Endothelial cell of umbilical vein (primary cell): ENCODE measurements at regions not wholly inside any gene's neighbourhood (a gene's known extent, or its start where the extent isn't known, plus 50 kb on each side); places are given as distances from the start of the nearest gene placed in this dataset.

Source experiments
- BruUV-seq: library from RNA; stranded (reverse); fragments of 400-500 nt; replicated peaks from 2 replicates; lab custom pipeline; 2021; lab: Mats Ljungman, UMichigan
- CTCF ChIA-PET: fragments of 300-600, 350-600 bp; sonication (Branson Sonifier 250); formaldehyde crosslinking; loops from one replicate; lab custom pipeline; 2021; ENCODE audit warnings: antibody characterized with exemption, inconsistent platforms; lab: Charles Lee
- POLR2A ChIA-PET: fragments of 300-600, 350-600 bp; sonication (Branson Sonifier 250); formaldehyde crosslinking; loops from one replicate; lab custom pipeline; 2021; ENCODE audit warnings: antibody characterized with exemption, inconsistent platforms; lab: Charles Lee
- DNase-seq: peaks from one replicate; pipeline ENCODE4 v3.0.0-alpha.2; 2011; ENCODE audit warnings: low read depth, low spot score
- FAIRE-seq: peaks from 2 replicates; lab custom pipeline; 2011; peaks lifted over from hg19 to GRCh38; lab: Jason Lieb, UNC
- H2AFZ ChIP-seq: 2 replicates; pipeline ENCODE4 v1.6.0; 2012; ENCODE audit warnings: low read depth, low read length, control low read depth, inconsistent platforms
- H3K27ac ChIP-seq: 2 replicates; pipeline ENCODE4 v1.5.1; 2011; ENCODE audit warnings: low read depth, mild to moderate bottlenecking, control low read depth, low read length, moderate library complexity; ENCODE audit not compliant: insufficient read depth
- H3K27me3 ChIP-seq, 2 experiments: 2 replicates each; pipeline versions ENCODE4 v1.6.0 to v1.6.1; 2011; ENCODE audit warnings: low read length in 2 of 2, mixed read lengths in 1 of 2; ENCODE audit not compliant: control insufficient read depth in 2 of 2, insufficient read depth in 2 of 2
- H3K36me3 ChIP-seq, 2 experiments: 2 replicates in 1 of 2; 3 replicates in 1 of 2; pipeline ENCODE4 v1.5.1; 2011; ENCODE audit warnings: low read length in 2 of 2, mild to moderate bottlenecking in 1 of 2, moderate library complexity in 1 of 2; ENCODE audit not compliant: control insufficient read depth in 2 of 2, insufficient read depth in 2 of 2; ENCODE audit errors: extremely low read depth in 1 of 2
- H3K4me1 ChIP-seq: 3 replicates; pipeline ENCODE4 v1.5.1; 2011; ENCODE audit warnings: mild to moderate bottlenecking, low read length; ENCODE audit not compliant: control insufficient read depth, insufficient read depth; ENCODE audit errors: extremely low read depth
- H3K4me2 ChIP-seq: 2 replicates; pipeline ENCODE4 v1.6.1; 2011; ENCODE audit warnings: low read length, control low read depth, mixed read lengths; ENCODE audit not compliant: insufficient read depth
- H3K4me3 ChIP-seq, 3 experiments: fragments of 200-600 bp in 1 of 3; sonication (generic), shearing (Covaris generic) in 1 of 3; replicated peaks in 1 of 3; 2 replicates each; pipeline ENCODE4 v1.5.1; 2011 to 2016; ENCODE audit warnings: control low read depth in 3 of 3, low read length in 3 of 3, mild to moderate bottlenecking in 2 of 3, inconsistent platforms in 1 of 3, low read depth in 1 of 3, moderate library complexity in 1 of 3; ENCODE audit not compliant: insufficient read depth in 1 of 3
- H3K79me2 ChIP-seq: 2 replicates; pipeline ENCODE4 v1.6.0; 2012; ENCODE audit warnings: low read length, inconsistent platforms; ENCODE audit not compliant: control insufficient read depth, insufficient read depth
- H3K9ac ChIP-seq: replicated peaks from 2 replicates; pipeline ENCODE3; 2011; ENCODE audit warnings: low read length, control low read depth; ENCODE audit not compliant: insufficient read depth; ENCODE audit errors: extremely low read depth
- H3K9me1 ChIP-seq: replicated peaks from 3 replicates; pipeline ENCODE4 v1.6.0; 2011; ENCODE audit warnings: mild to moderate bottlenecking, low read length; ENCODE audit not compliant: control insufficient read depth, insufficient read depth; ENCODE audit errors: extremely low read depth
- H3K9me3 ChIP-seq: replicated peaks from 2 replicates; pipeline ENCODE4 v1.5.1; 2012; ENCODE audit warnings: low read length, inconsistent platforms; ENCODE audit not compliant: control insufficient read depth, insufficient read depth
- H4K20me1 ChIP-seq: replicated peaks from 2 replicates; pipeline ENCODE3; 2011; ENCODE audit warnings: mild to moderate bottlenecking, low read length; ENCODE audit not compliant: control insufficient read depth, insufficient read depth; ENCODE audit errors: extremely low read depth
- CTCF ChIP-seq, 2 donors: IDR thresholded peaks; 1 replicate in 1 of 2; 2 replicates in 1 of 2; pipeline ENCODE4 v1.5.1; 2011; ENCODE audit warnings: low read length in 2 of 2, mild to moderate bottlenecking in 2 of 2, moderate library complexity in 2 of 2, control low read depth in 1 of 2, inconsistent platforms in 1 of 2, low read depth in 1 of 2; ENCODE audit not compliant: insufficient read depth in 1 of 2; ENCODE audit errors: extremely low read depth in 1 of 2
- POLR2AphosphoS5 ChIP-seq: IDR thresholded peaks from 2 replicates; pipeline ENCODE4 v1.6.1; 2012; ENCODE audit warnings: low read depth, mild to moderate bottlenecking, control low read depth, low read length, moderate library complexity; ENCODE audit not compliant: insufficient read depth
- dilution Hi-C: fragments of 300-500 bp; cut with MboI; formaldehyde crosslinking; loops from one replicate; pipeline ENCODE4 v1.15.0; 2019; ENCODE audit warnings: low sequenced_read_pairs; ENCODE audit not compliant: extremely low pct_ligation_motif_present
- intact Hi-C: fragments of 100-400 bp; cut with micrococcal nuclease; formaldehyde crosslinking; loops from one replicate; pipeline ENCODE4 v1.10.0; 2022

GRCh38 chr1:56024155-56024554, 555.2 kb downstream of the PLPP3 start:
- Histone ChIP-seq H3K4me3 (no peak overlapping the region), H4K20me1 (no peaks in the 10 kb centered on the region), H3K4me1 (no peaks in the 10 kb centered on the region), H3K9ac (no peak overlapping the region), H3K9me3 (no peaks in the 10 kb centered on the region), H2AFZ (no peak overlapping the region), H3K27ac (no peak overlapping the region), H3K9me1 (no peaks in the 10 kb centered on the region), H3K4me2 (no peak overlapping the region), H3K27me3 (no peaks in the 10 kb centered on the region), H3K36me3 (no peaks in the 10 kb centered on the region), H3K79me2 (no peaks in the 10 kb centered on the region)
- FAIRE-seq (no peak), DNase-seq (no peak)
- intact Hi-C loops (no loop called here), dilution Hi-C loops (no loop called here)
- ChIA-PET POLR2A (no interaction called here), CTCF (no interaction called here)
- BruUV-seq = no TSS peak
- no peak for TF ChIP-seq POLR2AphosphoS5

GRCh38 chr1:56019922-56020321, 559.4 kb downstream of the PLPP3 start:
- ChIA-PET POLR2A (no interaction called here), CTCF (no interaction called here)
- BruUV-seq = no TSS peak
- H2AFZ ChIP-seq = no peak overlapping the region
- H3K9ac ChIP-seq = no peak overlapping the region
- FAIRE-seq = no peak
- no peaks in the 10 kb centered on the region for H3K9me1 ChIP-seq
- H3K27ac ChIP-seq = no peak overlapping the region
- no peaks in the 10 kb centered on the region for H3K36me3 ChIP-seq
- no peak overlapping the region for H3K4me3 ChIP-seq
- DNase-seq = no peak
- no peaks in the 10 kb centered on the region for H3K4me1 ChIP-seq
- no peak for TF ChIP-seq CTCF (IDR thresholded peaks at IDR 0.05; ENCODE audit: extremely low read depth in 1 of 2, insufficient read depth in 1 of 2, low read depth in 1 of 2, low read length in 2 of 2)
- intact Hi-C loops (no loop called here), dilution Hi-C loops (no loop called here)
- no peaks in the 10 kb centered on the region for H3K27me3 ChIP-seq
- H3K9me3 ChIP-seq = no peaks in the 10 kb centered on the region
- H3K79me2 ChIP-seq = no peaks in the 10 kb centered on the region
- H4K20me1 ChIP-seq = no peaks in the 10 kb centered on the region
- H3K4me2 ChIP-seq = no peak overlapping the region
